CD14-positive monocyte (primary cell): ENCODE measurements at regions not wholly inside any gene's neighbourhood (a gene's known extent, or its start where the extent isn't known, plus 50 kb on each side); places are given as distances from the start of the nearest gene placed in this dataset.

Experiments
- DNase-seq, 3 donors: peaks; one replicate each; pipeline ENCODE4 v3.0.0-alpha.2; 2011 to 2022
- H2AFZ ChIP-seq: 2 replicates; pipeline ENCODE4 v1.6.0; 2012; ENCODE audit warnings: mild to moderate bottlenecking, low read depth, low read length, inconsistent platforms; ENCODE audit not compliant: insufficient read depth, poor library complexity, severe bottlenecking
- H3K27ac ChIP-seq, 2 donors: 1 replicate in 1 of 2; 2 replicates in 1 of 2; pipeline ENCODE4 v1.5.1; 2012 to 2013; ENCODE audit warnings: low read length in 2 of 2, control low read depth in 1 of 2, inconsistent platforms in 1 of 2, low read depth in 1 of 2, mild to moderate bottlenecking in 1 of 2
- H3K27me3 ChIP-seq, 2 donors: one replicate each; pipeline versions ENCODE4 v1.6.0 to v1.6.1; 2011 to 2013; ENCODE audit warnings: low read length in 2 of 2; ENCODE audit not compliant: control insufficient read depth in 2 of 2, insufficient read depth in 2 of 2
- H3K36me3 ChIP-seq, 2 donors: replicated peaks in 1 of 2; 1 replicate in 1 of 2; 2 replicates in 1 of 2; pipeline versions ENCODE4 v1.5.1 to v1.6.1; 2012 to 2013; ENCODE audit warnings: low read length in 2 of 2, control low read depth in 1 of 2, inconsistent platforms in 1 of 2, mild to moderate bottlenecking in 1 of 2; ENCODE audit not compliant: insufficient read depth in 2 of 2, control insufficient read depth in 1 of 2
- H3K4me1 ChIP-seq, 2 donors: 1 replicate in 1 of 2; 2 replicates in 1 of 2; pipeline versions ENCODE4 v1.5.1 to v1.6.1; 2012 to 2013; ENCODE audit warnings: low read length in 2 of 2, control low read depth in 1 of 2, inconsistent platforms in 1 of 2, mild to moderate bottlenecking in 1 of 2, moderate library complexity in 1 of 2; ENCODE audit not compliant: insufficient read depth in 2 of 2, control insufficient read depth in 1 of 2
- H3K4me2 ChIP-seq: replicated peaks from 2 replicates; pipeline ENCODE3; 2012; ENCODE audit warnings: low read length, moderate library complexity, mild to moderate bottlenecking; ENCODE audit not compliant: poor library complexity, severe bottlenecking; ENCODE audit errors: extremely low read depth
- H3K4me3 ChIP-seq, 3 experiments: fragments of 200-600 bp in 1 of 3; sonication (generic) in 1 of 3; replicated peaks in 1 of 3; 1 replicate in 2 of 3; 2 replicates in 1 of 3; pipeline ENCODE4 v1.5.1; 2011 to 2013; ENCODE audit warnings: low read length in 3 of 3, mild to moderate bottlenecking in 3 of 3, control low read depth in 2 of 3, low read depth in 2 of 3, inconsistent platforms in 1 of 3, moderate library complexity in 1 of 3
- H3K79me2 ChIP-seq: 2 replicates; pipeline ENCODE4 v1.6.0; 2012; ENCODE audit warnings: mild to moderate bottlenecking, control low read depth, inconsistent platforms, low read length, moderate library complexity; ENCODE audit not compliant: insufficient read depth
- H3K9ac ChIP-seq: 2 replicates; pipeline ENCODE4 v1.6.0; 2017; ENCODE audit warnings: low read length, mild to moderate bottlenecking; ENCODE audit not compliant: insufficient read depth, poor library complexity, severe bottlenecking
- H3K9me3 ChIP-seq, 2 donors: replicated peaks in 1 of 2; 1 replicate in 1 of 2; 2 replicates in 1 of 2; pipeline versions ENCODE4 v1.5.1 to v1.6.1; 2012 to 2013; ENCODE audit warnings: low read length in 2 of 2, control low read depth in 1 of 2; ENCODE audit not compliant: control insufficient read depth in 1 of 2, insufficient read depth in 1 of 2
- H4K20me1 ChIP-seq: 2 replicates; pipeline ENCODE4 v1.6.0; 2012; ENCODE audit warnings: mild to moderate bottlenecking, low read length, control low read depth, moderate library complexity; ENCODE audit not compliant: insufficient read depth
- H3K27ac Mint-ChIP-seq, 7 donors: one replicate each; pipeline ENCODE4 v1.8.0; 2020; ENCODE audit warnings: mild to moderate bottlenecking in 7 of 7, mixed read lengths in 7 of 7, moderate library complexity in 6 of 7, inconsistent platforms in 2 of 7
- H3K27me3 Mint-ChIP-seq, 3 donors: one replicate each; pipeline ENCODE4 v1.8.0; 2021 to 2022; ENCODE audit warnings: low read depth in 3 of 3, mild to moderate bottlenecking in 3 of 3, mixed read lengths in 3 of 3, moderate library complexity in 3 of 3, inconsistent platforms in 1 of 3
- H3K36me3 Mint-ChIP-seq, 2 donors: one replicate each; pipeline ENCODE4 v1.8.0; 2020; ENCODE audit warnings: mixed read lengths in 2 of 2, inconsistent platforms in 1 of 2, mild to moderate bottlenecking in 1 of 2
- H3K4me1 Mint-ChIP-seq: one replicate; pipeline ENCODE4 v1.8.0; 2020; ENCODE audit warnings: mild to moderate bottlenecking, mixed read lengths
- H3K4me3 Mint-ChIP-seq, 2 donors: one replicate each; pipeline ENCODE4 v1.8.0; 2020; ENCODE audit warnings: mild to moderate bottlenecking in 2 of 2, mixed read lengths in 2 of 2, moderate library complexity in 1 of 2
- H3K9me3 Mint-ChIP-seq, 7 donors: one replicate each; pipeline ENCODE4 v1.8.0; 2020 to 2022; ENCODE audit warnings: mixed read lengths in 7 of 7, mild to moderate bottlenecking in 6 of 7, moderate library complexity in 6 of 7, inconsistent platforms in 2 of 7
- CTCF ChIP-seq: fragments of 200-600 bp; IDR thresholded peaks from one replicate; pipeline ENCODE4 v1.8.0; 2022; ENCODE audit warnings: antibody characterized with exemption, mild to moderate bottlenecking
- WGBS: methylation state at CpG from one replicate; pipeline ENCODE4 v1.1.5; 2013; ENCODE audit warnings: missing lambda C conversion rate; ENCODE audit not compliant: insufficient coverage; 5-methylcytosine and 5-hydroxymethylcytosine counted together
- intact Hi-C, 2 donors: fragments of 100-400 bp; cut with micrococcal nuclease; formaldehyde crosslinking; loops; one replicate each; pipeline versions ENCODE4 v1.15.0 to v1.15.1; 2023

GRCh38 chr4:29262986-29263385, 1457.2 kb upstream of the PCDH7 start:
- Histone ChIP-seq H3K4me1 (no peaks in the 10 kb centered on the region), H3K4me3 (no peak overlapping the region), H3K36me3 (no peaks in the 10 kb centered on the region), H2AFZ (no peak overlapping the region), H3K9ac (no peak overlapping the region), H3K79me2 (no peaks in the 10 kb centered on the region), H3K9me3 (no peaks in the 10 kb centered on the region), H3K27ac (no peak overlapping the region), H3K4me2 (no peak overlapping the region), H3K27me3 (no peaks in the 10 kb centered on the region), H4K20me1 (no peaks in the 10 kb centered on the region)
- Mint-ChIP-seq H3K4me3 (no peak overlapping the region), H3K4me1 (no peaks in the 10 kb centered on the region), H3K36me3 (no peaks in the 10 kb centered on the region), H3K27ac (no peak overlapping the region), H3K9me3 (peaks cover 0 to 6% (median 1%) of the 10 kb centered on the region in 7 donors), H3K27me3 (no peaks in the 10 kb centered on the region)
- no peak for TF ChIP-seq CTCF
- 100% methylated on average over 1 of the region's 2 CpGs for WGBS
- intact Hi-C loops, result no loop called here
- DNase-seq, result no peak

GRCh38 chr4:29276150-29276549, 1444.0 kb upstream of the PCDH7 start:
- Histone ChIP-seq H4K20me1 (no peaks in the 10 kb centered on the region), H3K4me1 (no peaks in the 10 kb centered on the region), H3K79me2 (no peaks in the 10 kb centered on the region), H2AFZ (no peak overlapping the region), H3K9ac (no peak overlapping the region), H3K4me2 (no peak overlapping the region), H3K9me3 (peaks cover 0 to 3% of the 10 kb centered on the region in 2 donors), H3K36me3 (no peaks in the 10 kb centered on the region), H3K4me3 (no peak overlapping the region), H3K27ac (no peak overlapping the region), H3K27me3 (no peaks in the 10 kb centered on the region)
- H3K4me1 Mint-ChIP-seq, result no peaks in the 10 kb centered on the region
- H3K36me3 Mint-ChIP-seq, result no peaks in the 10 kb centered on the region
- no peak overlapping the region for H3K4me3 Mint-ChIP-seq
- peaks cover 0 to 4% (median 2%) of the 10 kb centered on the region in 7 donors for H3K9me3 Mint-ChIP-seq
- intact Hi-C loops, result no loop called here
- no peak for TF ChIP-seq CTCF
- no peak overlapping the region for H3K27ac Mint-ChIP-seq
- H3K27me3 Mint-ChIP-seq, result peaks cover 0 to 2% (median 0%) of the 10 kb centered on the region in 3 donors
- DNase-seq, result no peak
- WGBS, result no CpG with 5 or more reads among the region's 1 CpG
